ENCODE measurements at regions not wholly inside any gene's neighbourhood (a gene's known extent, or its start where the extent isn't known, plus 50 kb on each side); places are given as distances from the start of the nearest gene placed in this dataset.

- no peaks in the 10 kb centered on the region for H3K4me1 ChIP-seq (ENCODE audit: insufficient read depth, poor library complexity, severe bottlenecking)
- no peak for TF ChIP-seq CTCF (IDR thresholded peaks at IDR 0.05; ENCODE audit: poor library complexity, severe bottlenecking)
- ATAC-seq (ENCODE audit: low read depth): no peak
- DNase-seq (ENCODE audit: low spot score): no peak
- no peaks in the 10 kb centered on the region for H3K27me3 ChIP-seq (ENCODE audit: insufficient read depth, poor library complexity, severe bottlenecking)
- H3K27ac ChIP-seq (ENCODE audit: poor library complexity, severe bottlenecking): no peak overlapping the region
- H3K36me3 ChIP-seq (ENCODE audit: low read depth): no peaks in the 10 kb centered on the region
- no peak overlapping the region for H3K4me3 ChIP-seq (ENCODE audit: severe bottlenecking)
- H3K9me3 ChIP-seq (ENCODE audit: severe bottlenecking): peaks cover 3% of the 10 kb centered on the region
These were observed 316.1 kb downstream of the IRX1 start for GRCh38 chr5:3911773-3912172.

GRCh38 chr5:3912790-3913189, 317.2 kb downstream of the IRX1 start:
- H3K4me3 ChIP-seq (ENCODE audit: severe bottlenecking): no peak overlapping the region
- peaks cover 3% of the 10 kb centered on the region for H3K9me3 ChIP-seq (ENCODE audit: severe bottlenecking)
- H3K4me1 ChIP-seq (ENCODE audit: insufficient read depth, poor library complexity, severe bottlenecking): no peaks in the 10 kb centered on the region
- H3K27me3 ChIP-seq (ENCODE audit: insufficient read depth, poor library complexity, severe bottlenecking): no peaks in the 10 kb centered on the region
- ATAC-seq (ENCODE audit: low read depth) (no peak), DNase-seq (ENCODE audit: low spot score) (no peak)
- H3K36me3 ChIP-seq (ENCODE audit: low read depth): no peaks in the 10 kb centered on the region
- TF ChIP-seq CTCF (IDR thresholded peaks at IDR 0.05; ENCODE audit: poor library complexity, severe bottlenecking): no peak
- no peak overlapping the region for H3K27ac ChIP-seq (ENCODE audit: poor library complexity, severe bottlenecking)

GRCh38 chr5:3913279-3913678, 317.6 kb downstream of the IRX1 start:
- H3K36me3 ChIP-seq (ENCODE audit: low read depth): no peaks in the 10 kb centered on the region
- no peak overlapping the region for H3K27ac ChIP-seq (ENCODE audit: poor library complexity, severe bottlenecking)
- no peak overlapping the region for H3K4me3 ChIP-seq (ENCODE audit: severe bottlenecking)
- peaks cover 3% of the 10 kb centered on the region for H3K9me3 ChIP-seq (ENCODE audit: severe bottlenecking)
- TF ChIP-seq CTCF (IDR thresholded peaks at IDR 0.05; ENCODE audit: poor library complexity, severe bottlenecking): no peak
- H3K27me3 ChIP-seq (ENCODE audit: insufficient read depth, poor library complexity, severe bottlenecking): no peaks in the 10 kb centered on the region
- no peaks in the 10 kb centered on the region for H3K4me1 ChIP-seq (ENCODE audit: insufficient read depth, poor library complexity, severe bottlenecking)
- DNase-seq (ENCODE audit: low spot score) (no peak), ATAC-seq (ENCODE audit: low read depth) (no peak)

GRCh38 chr5:3925022-3925421, 329.4 kb downstream of the IRX1 start:
- peaks cover 4% of the 10 kb centered on the region for H3K9me3 ChIP-seq (ENCODE audit: severe bottlenecking)
- H3K4me1 ChIP-seq (ENCODE audit: insufficient read depth, poor library complexity, severe bottlenecking): no peaks in the 10 kb centered on the region
- no peaks in the 10 kb centered on the region for H3K36me3 ChIP-seq (ENCODE audit: low read depth)
- no peak for ATAC-seq (ENCODE audit: low read depth)
- DNase-seq (ENCODE audit: low spot score): no peak
- no peak overlapping the region for H3K4me3 ChIP-seq (ENCODE audit: severe bottlenecking)
- no peaks in the 10 kb centered on the region for H3K27me3 ChIP-seq (ENCODE audit: insufficient read depth, poor library complexity, severe bottlenecking)
- no peak for TF ChIP-seq CTCF (IDR thresholded peaks at IDR 0.05; ENCODE audit: poor library complexity, severe bottlenecking)
- H3K27ac ChIP-seq (ENCODE audit: poor library complexity, severe bottlenecking): no peak overlapping the region

- no peak for ATAC-seq (ENCODE audit: low read depth)
- Histone ChIP-seq H3K4me1 (ENCODE audit: insufficient read depth, poor library complexity, severe bottlenecking) (no peaks in the 10 kb centered on the region), H3K9me3 (ENCODE audit: severe bottlenecking) (peaks cover 5% of the 10 kb centered on the region), H3K27ac (ENCODE audit: poor library complexity, severe bottlenecking) (no peak overlapping the region), H3K36me3 (ENCODE audit: low read depth) (no peaks in the 10 kb centered on the region), H3K4me3 (ENCODE audit: severe bottlenecking) (no peak overlapping the region), H3K27me3 (ENCODE audit: insufficient read depth, poor library complexity, severe bottlenecking) (no peaks in the 10 kb centered on the region)
- DNase-seq (ENCODE audit: low spot score): no peak
- no peak for TF ChIP-seq CTCF (IDR thresholded peaks at IDR 0.05; ENCODE audit: poor library complexity, severe bottlenecking)
These were observed 330.3 kb downstream of the IRX1 start for GRCh38 chr5:3925935-3926334.
